Brain microvascular endothelial cell (primary cell): ENCODE measurements at regions not wholly inside any gene's neighbourhood (a gene's known extent, or its start where the extent isn't known, plus 50 kb on each side); places are given as distances from the start of the nearest gene placed in this dataset.
A peak's percentile ranks its signal among the peaks of the same experiment; 100 is the strongest.

Source experiments
- DNase-seq: peaks from one replicate; pipeline ENCODE4 v3.0.0-alpha.2; 2020
- H3K27ac ChIP-seq: fragments of 250-450 bp; sonication (Bioruptor Pico); 2 replicates; pipeline ENCODE4 v1.5.1; 2020; ENCODE audit warnings: mild to moderate bottlenecking, moderate library complexity
- H3K27me3 ChIP-seq: fragments of 250-450 bp; sonication (Bioruptor Pico); replicated peaks from 2 replicates; pipeline ENCODE4 v1.5.1; 2020; ENCODE audit warnings: mild to moderate bottlenecking
- H3K36me3 ChIP-seq: fragments of 250-450 bp; sonication (Bioruptor Pico); replicated peaks from 2 replicates; pipeline ENCODE4 v1.5.1; 2020; ENCODE audit warnings: mild to moderate bottlenecking
- H3K4me3 ChIP-seq: 2 replicates; pipeline ENCODE4 v1.5.1; 2011; ENCODE audit warnings: low read depth, mild to moderate bottlenecking, control low read depth, low read length, moderate library complexity
- CTCF ChIP-seq: IDR thresholded peaks from 2 replicates; pipeline ENCODE4 v1.5.1; 2011; ENCODE audit warnings: low read depth, mild to moderate bottlenecking, moderate library complexity, low read length, control low read depth, inconsistent platforms; ENCODE audit errors: missing control alignments
- in situ Hi-C: cut with HindIII; loops from 2 replicates; pipeline ENCODE4 v1.10.0; 2017; ENCODE audit warnings: low sequenced_read_pairs, low pct_ligation_motif_present

- H3K27ac ChIP-seq, result no peak overlapping the region
- no peak for TF ChIP-seq CTCF
- peaks cover 19% of the 10 kb centered on the region for H3K27me3 ChIP-seq
- in situ Hi-C loops, result no loop called here
- H3K36me3 ChIP-seq, result no peaks in the 10 kb centered on the region
- H3K4me3 ChIP-seq, result no peak overlapping the region
- DNase-seq, result no peak
These were observed 96.9 kb upstream of the BHLHE23 start for GRCh38 chr20:63103402-63104311.

DNA sequence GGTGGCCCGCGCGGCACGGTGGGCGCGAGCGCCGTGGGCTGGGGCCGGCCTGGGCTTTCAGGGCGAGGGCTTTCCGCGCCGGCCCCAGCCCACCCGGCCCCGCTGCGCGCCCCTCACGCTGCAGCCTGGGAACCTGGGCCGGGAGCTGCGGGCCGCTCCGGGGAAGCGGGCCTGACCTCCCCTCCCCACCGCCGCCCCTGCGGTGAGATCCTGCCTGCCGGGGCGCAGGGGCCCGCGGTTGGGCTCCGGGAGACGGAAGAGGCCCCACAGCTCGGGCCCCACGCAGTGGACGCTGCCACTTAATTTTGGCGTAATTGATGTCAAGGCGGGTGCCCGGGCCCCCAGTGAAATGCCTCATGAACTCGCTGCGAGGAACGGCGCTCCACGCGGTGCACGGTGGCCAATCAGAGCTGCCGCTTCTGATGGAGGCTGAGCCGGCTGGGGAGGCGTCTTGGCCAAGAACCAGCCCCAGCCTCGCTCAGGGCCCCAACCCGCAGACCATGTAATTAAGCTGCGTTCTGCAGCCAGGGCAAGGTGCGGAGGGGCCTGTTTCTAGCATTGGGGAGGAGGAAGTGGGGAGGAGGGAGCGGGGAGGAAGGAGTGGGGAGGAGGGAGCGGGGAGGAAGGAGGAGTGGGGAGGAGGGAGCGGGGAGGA is 96.1 kb upstream of the BHLHE23 start:
- TF ChIP-seq CTCF, result no peak
- H3K27ac ChIP-seq, result no peak overlapping the region
- DNase-seq, result no peak
- in situ Hi-C loops, result no loop called here
- H3K27me3 ChIP-seq, result peaks cover 19% of the 10 kb centered on the region
- H3K36me3 ChIP-seq, result no peaks in the 10 kb centered on the region
- H3K4me3 ChIP-seq, result no peak overlapping the region

GRCh38 chr20:63101781-63102720 is 95.3 kb upstream of the BHLHE23 start:
- Histone ChIP-seq H3K27ac (no peak overlapping the region), H3K27me3 (peaks cover 19% of the 10 kb centered on the region), H3K4me3 (peak overlapping the region; percentile 51), H3K36me3 (no peaks in the 10 kb centered on the region)
- DNase-seq, result peak; percentile 11
- in situ Hi-C loops, result no loop called here
- no peak for TF ChIP-seq CTCF

GRCh38 chr20:63100926-63101699 is 94.3 kb upstream of the BHLHE23 start:
- Histone ChIP-seq H3K36me3 (no peaks in the 10 kb centered on the region), H3K27me3 (peaks cover 19% of the 10 kb centered on the region), H3K4me3 (no peak overlapping the region), H3K27ac (no peak overlapping the region)
- in situ Hi-C loops, result no loop called here
- no peak for TF ChIP-seq CTCF
- DNase-seq, result no peak
